Stimulated activated CD4-positive, alpha-beta T cell treated with anti-CD3 and anti-CD28 coated beads, Interleukin-12 subunit alpha, Interleukin-12 subunit beta, amount 100 ng/mL, for 4 hours (primary cell): ENCODE measurements at regions not wholly inside any gene's neighbourhood (a gene's known extent, or its start where the extent isn't known, plus 50 kb on each side); places are given as distances from the start of the nearest gene placed in this dataset.
"Not testable (repeated sequence)": the region's sequence is repeated elsewhere in the genome, so short reads cannot be mapped to it uniquely, and the experiment has no call there.

ENCODE experiments used
- DNase-seq: peaks from one replicate; pipeline ENCODE4 v3.0.0-alpha.2; 2020

DNA sequence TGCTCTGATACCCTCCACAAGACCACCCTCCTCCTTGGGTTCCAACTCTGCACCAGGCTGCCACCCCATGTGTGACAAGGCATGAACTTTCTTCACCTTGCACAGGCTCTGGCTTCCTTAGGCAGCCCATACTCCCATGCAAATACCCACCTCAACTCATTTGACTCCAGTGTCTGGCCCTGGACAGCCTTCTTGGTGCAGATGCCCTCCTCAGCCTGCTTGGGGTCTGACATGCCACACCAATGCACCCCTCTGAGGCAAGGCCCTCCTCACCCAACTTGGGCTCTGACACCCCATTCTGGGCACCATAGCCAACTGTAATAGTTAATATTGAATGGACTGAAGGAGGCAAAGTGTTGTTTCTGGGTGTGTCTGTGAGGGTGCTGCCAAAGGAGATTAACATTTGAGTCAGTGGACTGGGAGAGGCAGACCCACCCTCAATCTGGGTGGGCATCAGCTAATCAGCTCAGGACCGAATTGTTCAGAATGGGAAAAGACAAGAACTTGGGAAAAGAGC lies 115.0 kb upstream of the EPB41L4A start:
- no peak for DNase-seq

DNA sequence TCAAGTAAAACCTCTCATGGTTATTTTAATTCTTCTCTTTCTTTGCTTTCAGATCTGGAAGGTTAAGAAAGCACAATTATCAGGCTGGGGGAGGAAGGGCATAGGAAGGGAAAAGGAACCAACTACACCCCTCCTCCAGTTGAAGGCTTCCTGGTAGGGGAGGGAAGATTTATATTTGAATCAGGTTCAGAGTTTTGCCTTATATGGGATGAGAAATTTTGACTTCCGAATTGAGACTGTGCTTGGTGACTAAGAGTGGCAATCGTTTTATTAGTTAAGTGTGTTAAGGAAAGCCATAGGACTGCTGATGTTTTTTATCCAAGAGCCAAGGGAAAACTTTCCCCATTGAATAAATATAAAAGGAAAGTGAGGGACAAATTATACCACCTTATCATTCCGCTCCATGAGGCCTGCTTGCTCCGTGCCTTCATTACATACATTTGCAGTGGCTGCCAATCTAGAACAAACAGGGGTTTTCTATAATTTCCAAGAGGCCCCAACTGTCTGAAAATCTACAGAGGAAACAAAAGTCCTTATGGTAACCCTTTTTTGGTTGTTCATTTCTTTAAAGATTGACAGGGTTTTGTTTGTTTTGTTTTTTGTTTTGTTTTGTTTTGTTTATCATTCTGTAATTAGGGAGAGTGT lies 115.7 kb upstream of the EPB41L4A start:
- no peak for DNase-seq

- no peak for DNase-seq
These were observed 116.3 kb upstream of the EPB41L4A start for GRCh38 chr5:112535356-112535755.

DNA sequence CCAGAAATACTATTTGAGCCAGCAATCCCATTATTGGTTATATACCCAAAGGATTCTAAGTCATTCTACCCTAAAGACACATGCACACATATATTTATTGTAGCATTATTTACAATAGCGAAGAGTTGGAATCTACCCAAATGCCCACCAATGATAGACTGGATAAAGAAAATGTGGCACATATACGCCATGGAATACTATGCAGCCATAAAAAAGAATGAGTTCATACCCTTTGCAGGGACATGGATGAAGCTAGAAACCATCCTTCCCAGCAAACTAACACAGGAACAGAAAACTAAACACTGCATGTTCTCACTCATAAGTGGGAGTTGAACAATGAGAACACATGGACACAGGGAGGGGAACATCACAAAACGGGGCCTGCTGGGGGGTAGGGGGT lies 125.5 kb upstream of the EPB41L4A start:
- not testable (repeated sequence) for DNase-seq

DNA sequence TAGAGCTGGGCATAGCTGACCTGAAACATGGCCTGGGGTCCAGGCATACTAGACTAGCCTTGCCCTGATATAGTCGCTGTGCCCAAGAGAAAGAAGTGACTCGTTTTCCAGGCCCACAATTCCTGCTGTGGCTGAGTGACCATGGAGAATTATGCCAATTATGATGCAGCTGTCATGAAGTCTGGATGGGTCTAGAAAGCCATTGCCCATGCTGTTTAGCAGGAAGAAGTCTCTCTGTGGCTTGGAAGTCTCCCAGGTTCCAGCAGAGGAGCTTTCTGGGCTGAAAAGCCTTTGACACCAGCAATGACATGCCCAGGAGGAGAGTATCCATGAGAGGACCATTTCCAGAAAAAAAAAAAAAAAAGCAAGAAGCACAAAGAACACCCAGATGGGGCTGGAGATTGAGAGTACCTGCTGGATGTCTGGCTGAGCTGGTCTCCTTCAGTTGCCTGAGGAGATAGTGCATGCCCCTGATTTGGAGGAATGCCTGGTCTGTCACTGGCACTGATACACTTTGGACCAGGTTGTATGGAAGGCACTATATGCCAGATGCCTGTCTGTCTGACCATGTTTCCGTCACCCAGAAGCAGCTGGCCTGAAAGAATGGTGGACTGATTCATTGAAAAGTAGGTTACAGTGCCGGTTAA lies 128.0 kb upstream of the EPB41L4A start:
- DNase-seq, result no peak

DNA sequence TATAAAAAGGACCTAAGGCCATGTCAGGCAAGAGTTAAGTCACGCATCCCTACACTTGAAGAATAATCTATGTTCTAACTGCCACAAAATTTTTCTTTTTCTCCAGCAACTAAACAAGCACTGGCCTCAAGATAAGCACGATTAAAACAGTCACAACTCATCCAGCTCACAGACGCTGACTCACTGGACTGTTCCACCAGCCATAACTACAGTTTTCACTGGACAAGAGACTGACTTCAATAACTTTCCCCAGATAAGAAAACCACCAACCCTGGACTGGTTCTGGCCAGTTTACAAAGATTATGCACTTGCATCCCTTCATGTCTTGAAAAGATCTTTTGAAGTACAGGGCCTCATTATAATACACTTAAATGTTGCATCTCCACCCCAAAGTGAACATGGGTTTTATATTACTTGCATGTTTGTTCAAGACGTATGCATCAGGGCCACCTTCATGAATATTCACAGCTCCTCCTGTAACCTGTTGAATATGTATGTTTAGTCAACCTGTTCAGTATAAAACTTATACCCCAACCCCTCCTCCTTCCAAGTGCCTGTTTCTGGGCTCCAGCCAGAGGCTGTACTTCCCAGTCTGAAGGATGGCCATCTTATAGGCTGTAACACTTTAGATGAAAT lies 129.3 kb upstream of the EPB41L4A start:
- no peak for DNase-seq

- no peak for DNase-seq
These were observed 130.1 kb upstream of the EPB41L4A start for GRCh38 chr5:112549127-112549526.

GRCh38 chr5:112549605-112550166 lies 130.6 kb upstream of the EPB41L4A start:
- no peak for DNase-seq

DNA sequence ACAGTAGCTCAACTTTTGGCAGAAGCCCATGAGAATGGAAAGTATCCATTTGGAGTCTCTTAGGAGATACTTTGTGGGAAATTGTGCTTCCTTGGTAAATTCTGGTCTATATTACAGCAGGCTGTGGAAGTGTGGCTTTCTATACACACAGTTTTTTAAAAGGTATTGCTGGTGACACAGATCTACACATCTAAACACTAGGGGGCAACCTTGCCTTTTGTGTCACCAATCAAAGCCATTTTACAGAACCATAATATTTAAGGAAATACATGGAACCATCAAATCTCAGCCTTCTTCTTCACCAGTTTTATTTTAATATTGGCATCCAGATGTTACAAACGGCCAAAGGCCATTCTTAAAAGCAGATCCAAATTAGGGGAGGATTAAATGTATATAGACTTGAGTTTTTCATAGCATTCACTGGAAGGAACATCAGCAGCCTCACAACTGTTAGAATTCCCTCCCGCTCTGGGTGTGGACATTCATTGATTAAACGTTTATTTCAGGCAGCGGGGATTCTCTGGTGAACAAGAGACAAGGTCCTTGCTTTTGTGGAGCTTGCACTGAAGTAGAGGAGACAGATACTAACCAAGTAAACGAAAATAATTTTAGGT lies 132.4 kb upstream of the EPB41L4A start:
- DNase-seq, result no peak

GRCh38 chr5:112552216-112552615 lies 133.1 kb upstream of the EPB41L4A start:
- no peak for DNase-seq

- no peak for DNase-seq
These were observed 133.7 kb upstream of the EPB41L4A start for GRCh38 chr5:112552791-112553190.

DNA sequence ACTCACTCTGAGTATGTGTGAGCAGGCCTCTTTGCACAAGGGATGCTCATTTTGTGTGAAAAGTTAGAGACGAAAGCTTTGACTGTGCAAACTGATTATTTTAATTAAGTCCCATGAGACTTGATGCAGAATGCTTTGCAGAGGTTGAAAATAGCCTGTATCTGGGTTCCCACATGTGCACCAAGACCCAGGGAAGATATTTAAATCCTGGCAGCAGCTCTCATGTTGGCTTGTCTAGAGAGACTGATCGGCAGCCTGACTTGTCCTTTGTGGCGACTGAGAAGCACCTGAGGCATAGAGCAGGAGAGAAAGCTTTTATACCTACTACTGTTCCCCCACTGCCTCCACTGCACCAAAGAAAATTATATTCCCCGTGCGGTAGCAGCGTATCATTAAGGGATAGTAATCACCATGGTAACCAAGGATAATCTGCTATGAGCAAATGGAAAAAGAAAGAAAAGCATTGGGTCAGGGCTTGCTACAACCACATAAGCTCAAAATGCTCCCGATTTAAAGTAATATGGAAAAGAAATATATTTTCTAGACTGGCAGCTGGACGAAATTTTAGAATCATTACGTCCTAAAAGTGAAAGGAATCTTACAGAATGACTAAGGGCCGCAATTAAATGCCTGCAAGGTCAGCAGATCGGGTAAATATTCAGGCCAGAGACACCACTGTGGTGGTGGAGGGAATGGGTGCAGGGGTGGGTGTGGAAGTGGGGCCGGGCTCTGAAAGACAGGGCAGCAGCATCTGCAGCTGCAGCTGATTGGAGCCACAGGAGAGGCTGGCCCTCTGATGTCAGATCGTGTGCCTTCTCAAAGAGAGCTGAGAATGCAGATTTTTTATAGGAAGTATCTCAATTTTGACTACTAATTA lies 135.3 kb upstream of the EPB41L4A start:
- no peak for DNase-seq

DNA sequence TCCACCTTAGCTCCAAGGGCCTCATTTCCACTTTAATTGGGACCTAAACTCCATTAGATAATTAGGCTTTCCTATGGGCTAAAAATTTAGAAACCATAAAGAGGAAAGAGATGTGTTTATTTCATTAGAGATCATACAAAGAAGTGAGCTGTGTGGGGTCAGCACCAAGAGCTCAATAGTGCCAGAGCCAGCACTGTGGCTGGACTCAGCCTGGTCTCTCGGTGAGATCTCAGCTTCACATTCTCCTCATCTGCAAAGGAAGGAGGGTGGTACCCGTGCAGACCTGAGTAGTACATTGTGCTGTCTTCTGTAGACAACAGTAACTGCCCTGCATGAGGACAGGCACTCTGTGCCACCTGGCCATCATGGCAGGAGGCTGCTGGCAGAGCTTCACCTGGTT lies 136.1 kb upstream of the EPB41L4A start:
- DNase-seq, result no peak

DNA sequence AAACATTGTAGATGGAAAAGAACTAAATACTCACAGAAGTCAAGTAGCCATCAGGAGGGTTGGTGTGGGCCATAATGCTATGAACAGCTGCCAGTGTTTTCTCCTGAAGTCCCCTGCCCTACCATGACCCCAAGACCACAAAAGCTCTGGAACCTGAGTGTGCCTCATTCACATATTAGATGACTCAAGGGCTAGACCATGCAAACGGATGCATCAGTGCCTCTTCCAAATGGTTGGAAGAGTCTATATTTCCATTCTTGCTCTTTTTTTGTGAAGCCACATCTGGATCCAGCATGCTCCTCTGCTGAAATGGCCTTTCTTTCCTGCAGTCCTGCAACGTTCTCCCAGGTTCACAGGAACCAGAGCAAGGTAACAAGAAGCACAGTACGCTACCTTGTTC lies 136.6 kb upstream of the EPB41L4A start:
- no peak for DNase-seq

GRCh38 chr5:112559501-112559900 lies 140.4 kb upstream of the EPB41L4A start:
- not testable (repeated sequence) for DNase-seq

GRCh38 chr5:112560371-112560770 lies 141.3 kb upstream of the EPB41L4A start:
- DNase-seq, result no peak

- DNase-seq, result no peak
These were observed 144.2 kb upstream of the EPB41L4A start for GRCh38 chr5:112563169-112563826.

- DNase-seq, result no peak
These were observed 147.2 kb upstream of the EPB41L4A start for GRCh38 chr5:112566251-112566650.

GRCh38 chr5:112569596-112569995 lies 150.5 kb upstream of the EPB41L4A start:
- DNase-seq, result no peak

- DNase-seq, result no peak
These were observed 151.8 kb upstream of the EPB41L4A start for GRCh38 chr5:112570708-112571444.

- no peak for DNase-seq
These were observed 154.4 kb upstream of the EPB41L4A start for GRCh38 chr5:112573441-112573840.
